ENCODE measurements at regions not wholly inside any gene's neighbourhood (a gene's known extent, or its start where the extent isn't known, plus 50 kb on each side); places are given as distances from the start of the nearest gene placed in this dataset.
A peak's percentile ranks its signal among the peaks of the same experiment; 100 is the strongest.
"Not testable (repeated sequence)": the region's sequence is repeated elsewhere in the genome, so short reads cannot be mapped to it uniquely, and the experiment has no call there.

- H3K4me3 ChIP-seq (ENCODE audit: low read length) = no peak overlapping the region
- 76% methylated on average over 4 of the region's 4 CpGs for WGBS
- intact Hi-C loops (cut with DNase I) = no loop called here
- no peaks in the 10 kb centered on the region for H3K9me3 ChIP-seq (ENCODE audit: control insufficient read depth, low read length)
- H3K27ac ChIP-seq (ENCODE audit: low read length) = no peak overlapping the region
- no peak for ATAC-seq
- H3K27me3 ChIP-seq (ENCODE audit: control insufficient read depth, insufficient read depth) = no peaks in the 10 kb centered on the region
- DNase-seq = no peak
- H3K4me1 ChIP-seq (ENCODE audit: control insufficient read depth, insufficient read depth, low read length) = no peaks in the 10 kb centered on the region
These were observed 1094.9 kb upstream of the EPHA6 start for GRCh38 chr3:95719481-95719880.

- no peak overlapping the region for H3K27ac ChIP-seq (ENCODE audit: low read length)
- WGBS = 65% methylated on average over 2 of the region's 2 CpGs
- no peaks in the 10 kb centered on the region for H3K4me1 ChIP-seq (ENCODE audit: control insufficient read depth, insufficient read depth, low read length)
- peak overlapping the region; percentile 13 for H3K4me3 ChIP-seq (ENCODE audit: low read length)
- DNase-seq (no peak), ATAC-seq (peak; percentile 32 to 62)
- intact Hi-C loops (cut with DNase I) = no loop called here
- H3K27me3 ChIP-seq (ENCODE audit: control insufficient read depth, insufficient read depth) = no peaks in the 10 kb centered on the region
- H3K9me3 ChIP-seq (ENCODE audit: control insufficient read depth, low read length) = no peaks in the 10 kb centered on the region
These were observed 1092.5 kb upstream of the EPHA6 start for GRCh38 chr3:95721938-95722337.

- WGBS = 84% methylated on average over 1 of the region's 1 CpG
- intact Hi-C loops (cut with DNase I) = no loop called here
- no peak for ATAC-seq
These were observed 1088.6 kb upstream of the EPHA6 start for GRCh38 chr3:95725770-95726169.

GRCh38 chr3:95731753-95732152 lies 1082.6 kb upstream of the EPHA6 start:
- intact Hi-C loops (cut with DNase I) = no loop called here
- ATAC-seq (no peak), DNase-seq (no peak)
- H3K4me1 ChIP-seq (ENCODE audit: control insufficient read depth, insufficient read depth, low read length) = no peaks in the 10 kb centered on the region
- no peaks in the 10 kb centered on the region for H3K27me3 ChIP-seq (ENCODE audit: control insufficient read depth, insufficient read depth)
- H3K4me3 ChIP-seq (ENCODE audit: low read length) = no peak overlapping the region
- no peaks in the 10 kb centered on the region for H3K9me3 ChIP-seq (ENCODE audit: control insufficient read depth, low read length)
- H3K27ac ChIP-seq (ENCODE audit: low read length) = no peak overlapping the region
- WGBS = 95% methylated on average over 1 of the region's 1 CpG

More at GRCh38 chr3:95725770-95726169, 1088.6 kb upstream of the EPHA6 start:
- Histone ChIP-seq H3K4me1 (ENCODE audit: control insufficient read depth, insufficient read depth, low read length) (no peaks in the 10 kb centered on the region), H3K27me3 (ENCODE audit: control insufficient read depth, insufficient read depth) (no peaks in the 10 kb centered on the region), H3K27ac (ENCODE audit: low read length) (no peak overlapping the region), H3K9me3 (ENCODE audit: control insufficient read depth, low read length) (no peaks in the 10 kb centered on the region), H3K4me3 (ENCODE audit: low read length) (no peak overlapping the region)
- DNase-seq = no peak

GRCh38 chr3:95733336-95733735 lies 1081.1 kb upstream of the EPHA6 start:
- DNase-seq = no peak
- ATAC-seq = no peak
- H3K4me1 ChIP-seq (ENCODE audit: control insufficient read depth, insufficient read depth, low read length) = no peaks in the 10 kb centered on the region
- H3K9me3 ChIP-seq (ENCODE audit: control insufficient read depth, low read length) = no peaks in the 10 kb centered on the region
- H3K4me3 ChIP-seq (ENCODE audit: low read length) = no peak overlapping the region
- H3K27me3 ChIP-seq (ENCODE audit: control insufficient read depth, insufficient read depth) = no peaks in the 10 kb centered on the region
- 73% methylated on average over 1 of the region's 1 CpG for WGBS
- H3K27ac ChIP-seq (ENCODE audit: low read length) = no peak overlapping the region
- intact Hi-C loops (cut with DNase I) = no loop called here

GRCh38 chr3:95738045-95738444 lies 1076.3 kb upstream of the EPHA6 start:
- no peak for DNase-seq
- 70% methylated on average over 2 of the region's 2 CpGs for WGBS
- no peak overlapping the region for H3K4me3 ChIP-seq (ENCODE audit: low read length)
- no peaks in the 10 kb centered on the region for H3K4me1 ChIP-seq (ENCODE audit: control insufficient read depth, insufficient read depth, low read length)
- no peak for ATAC-seq
- intact Hi-C loops (cut with DNase I) = no loop called here
- H3K27me3 ChIP-seq (ENCODE audit: control insufficient read depth, insufficient read depth) = no peaks in the 10 kb centered on the region
- no peak overlapping the region for H3K27ac ChIP-seq (ENCODE audit: low read length)
- no peaks in the 10 kb centered on the region for H3K9me3 ChIP-seq (ENCODE audit: control insufficient read depth, low read length)

GRCh38 chr3:95744896-95745295 lies 1069.5 kb upstream of the EPHA6 start:
- intact Hi-C loops (cut with DNase I); H3K27me3 ChIP-seq (ENCODE audit: control insufficient read depth, insufficient read depth); H3K4me1 ChIP-seq (ENCODE audit: control insufficient read depth, insufficient read depth, low read length); ATAC-seq; H3K4me3 ChIP-seq (ENCODE audit: low read length); H3K9me3 ChIP-seq (ENCODE audit: control insufficient read depth, low read length); H3K27ac ChIP-seq (ENCODE audit: low read length): not testable (repeated sequence)
- peak in 1 of 3 donors; percentile 51 for DNase-seq
- 97% methylated on average over 25 of the region's 27 CpGs for WGBS

- DNase-seq (no peak), ATAC-seq (no peak)
- Histone ChIP-seq H3K9me3 (ENCODE audit: control insufficient read depth, low read length) (no peaks in the 10 kb centered on the region), H3K4me3 (ENCODE audit: low read length) (no peak overlapping the region), H3K27me3 (ENCODE audit: control insufficient read depth, insufficient read depth) (no peaks in the 10 kb centered on the region), H3K4me1 (ENCODE audit: control insufficient read depth, insufficient read depth, low read length) (no peaks in the 10 kb centered on the region), H3K27ac (ENCODE audit: low read length) (no peak overlapping the region)
- intact Hi-C loops (cut with DNase I) = no loop called here
- WGBS = 36% methylated on average over 3 of the region's 3 CpGs
These were observed 1064.3 kb upstream of the EPHA6 start for GRCh38 chr3:95750097-95750496.

GRCh38 chr3:95751509-95751908 lies 1062.9 kb upstream of the EPHA6 start:
- Histone ChIP-seq H3K27ac (ENCODE audit: low read length) (no peak overlapping the region), H3K27me3 (ENCODE audit: control insufficient read depth, insufficient read depth) (no peaks in the 10 kb centered on the region), H3K4me1 (ENCODE audit: control insufficient read depth, insufficient read depth, low read length) (no peaks in the 10 kb centered on the region), H3K9me3 (ENCODE audit: control insufficient read depth, low read length) (no peaks in the 10 kb centered on the region), H3K4me3 (ENCODE audit: low read length) (no peak overlapping the region)
- DNase-seq = no peak
- intact Hi-C loops (cut with DNase I) = no loop called here
- WGBS = 38% methylated on average over 3 of the region's 3 CpGs
- ATAC-seq = no peak

GRCh38 chr3:95752199-95752598 lies 1062.2 kb upstream of the EPHA6 start:
- DNase-seq (no peak), ATAC-seq (no peak)
- Histone ChIP-seq H3K27me3 (ENCODE audit: control insufficient read depth, insufficient read depth) (no peaks in the 10 kb centered on the region), H3K9me3 (ENCODE audit: control insufficient read depth, low read length) (no peaks in the 10 kb centered on the region), H3K27ac (ENCODE audit: low read length) (no peak overlapping the region), H3K4me3 (ENCODE audit: low read length) (no peak overlapping the region), H3K4me1 (ENCODE audit: control insufficient read depth, insufficient read depth, low read length) (no peaks in the 10 kb centered on the region)
- intact Hi-C loops (cut with DNase I) = no loop called here
- WGBS = 71% methylated on average over 2 of the region's 2 CpGs

GRCh38 chr3:95758707-95759106 lies 1055.7 kb upstream of the EPHA6 start:
- H3K4me1 ChIP-seq (ENCODE audit: control insufficient read depth, insufficient read depth, low read length) = no peaks in the 10 kb centered on the region
- DNase-seq (no peak), ATAC-seq (no peak)
- no peak overlapping the region for H3K27ac ChIP-seq (ENCODE audit: low read length)
- H3K4me3 ChIP-seq (ENCODE audit: low read length) = no peak overlapping the region
- H3K27me3 ChIP-seq (ENCODE audit: control insufficient read depth, insufficient read depth) = no peaks in the 10 kb centered on the region
- WGBS = 68% methylated on average over 4 of the region's 4 CpGs
- intact Hi-C loops (cut with DNase I) = no loop called here
- no peaks in the 10 kb centered on the region for H3K9me3 ChIP-seq (ENCODE audit: control insufficient read depth, low read length)

- DNase-seq (no peak), ATAC-seq (no peak)
- Histone ChIP-seq H3K4me1 (ENCODE audit: control insufficient read depth, insufficient read depth, low read length) (no peaks in the 10 kb centered on the region), H3K27me3 (ENCODE audit: control insufficient read depth, insufficient read depth) (no peaks in the 10 kb centered on the region), H3K27ac (ENCODE audit: low read length) (no peak overlapping the region), H3K9me3 (ENCODE audit: control insufficient read depth, low read length) (no peaks in the 10 kb centered on the region), H3K4me3 (ENCODE audit: low read length) (no peak overlapping the region)
- intact Hi-C loops (cut with DNase I) = no loop called here
- WGBS = 84% methylated on average over 6 of the region's 6 CpGs
These were observed 1054.6 kb upstream of the EPHA6 start for GRCh38 chr3:95759614-95760301.
